HuH-7.5 (cell line): ENCODE measurements at regions not wholly inside any gene's neighbourhood (a gene's known extent, or its start where the extent isn't known, plus 50 kb on each side); places are given as distances from the start of the nearest gene placed in this dataset.
"Not testable (repeated sequence)": the region's sequence is repeated elsewhere in the genome, so short reads cannot be mapped to it uniquely, and the experiment has no call there.

Source experiments
- DNase-seq: peaks from one replicate; pipeline ENCODE4 v3.0.0; 2011; ENCODE audit warnings: low spot score

GRCh38 chr3:164748626-164749025 lies 329.7 kb downstream of the SI start:
- DNase-seq: no peak

GRCh38 chr3:164741869-164742268 lies 336.4 kb downstream of the SI start:
- DNase-seq: no peak

- no peak for DNase-seq
These were observed 341.1 kb downstream of the SI start for GRCh38 chr3:164737174-164737573.

GRCh38 chr3:164732166-164732565 lies 346.1 kb downstream of the SI start:
- no peak for DNase-seq

GRCh38 chr3:164730815-164731360 lies 347.4 kb downstream of the SI start:
- DNase-seq: no peak

GRCh38 chr3:164723396-164723795 lies 354.9 kb downstream of the SI start:
- DNase-seq: no peak

- DNase-seq: not testable (repeated sequence)
These were observed 375.5 kb downstream of the SI start for GRCh38 chr3:164702808-164703207.

GRCh38 chr3:164687902-164688301 lies 390.4 kb downstream of the SI start:
- no peak for DNase-seq

- no peak for DNase-seq
These were observed 391.1 kb downstream of the SI start for GRCh38 chr3:164687211-164687610.

- DNase-seq: no peak
These were observed 394.8 kb downstream of the SI start for GRCh38 chr3:164683489-164683888.

GRCh38 chr3:164679245-164679644 lies 399.1 kb downstream of the SI start:
- DNase-seq: no peak

GRCh38 chr3:164677317-164677716 lies 401.0 kb downstream of the SI start:
- no peak for DNase-seq

- DNase-seq: no peak
These were observed 404.6 kb downstream of the SI start for GRCh38 chr3:164673738-164674137.

GRCh38 chr3:164658125-164658524 lies 420.2 kb downstream of the SI start:
- DNase-seq: no peak

- no peak for DNase-seq
These were observed 420.7 kb downstream of the SI start for GRCh38 chr3:164657631-164658030.

GRCh38 chr3:164655462-164655861 lies 422.8 kb downstream of the SI start:
- DNase-seq: no peak

- no peak for DNase-seq
These were observed 437.2 kb downstream of the SI start for GRCh38 chr3:164641071-164641470.

- no peak for DNase-seq
These were observed 437.7 kb downstream of the SI start for GRCh38 chr3:164640591-164640990.

GRCh38 chr3:164620956-164621355 lies 457.3 kb downstream of the SI start:
- no peak for DNase-seq

GRCh38 chr3:164620423-164620822 lies 457.9 kb downstream of the SI start:
- DNase-seq: no peak

GRCh38 chr3:164612751-164613150 lies 465.5 kb downstream of the SI start:
- no peak for DNase-seq

- no peak for DNase-seq
These were observed 469.6 kb downstream of the SI start for GRCh38 chr3:164608554-164609276.

- DNase-seq: no peak
These were observed 473.6 kb downstream of the SI start for GRCh38 chr3:164604687-164605086.

GRCh38 chr3:164577667-164578210 lies 500.6 kb downstream of the SI start:
- no peak for DNase-seq
